HG02840 (cell line): ENCODE measurements at regions not wholly inside any gene's neighbourhood (a gene's known extent, or its start where the extent isn't known, plus 50 kb on each side); places are given as distances from the start of the nearest gene placed in this dataset.

ENCODE experiments used
- ATAC-seq: cut with Tn5 transposase; IDR thresholded peaks from one replicate; pipeline ENCODE4 v1.9.1; 2021; ENCODE audit warnings: mild to moderate bottlenecking, moderate library complexity, moderate number of reproducible peaks; ENCODE audit not compliant: unreplicated experiment, low FRiP score

DNA sequence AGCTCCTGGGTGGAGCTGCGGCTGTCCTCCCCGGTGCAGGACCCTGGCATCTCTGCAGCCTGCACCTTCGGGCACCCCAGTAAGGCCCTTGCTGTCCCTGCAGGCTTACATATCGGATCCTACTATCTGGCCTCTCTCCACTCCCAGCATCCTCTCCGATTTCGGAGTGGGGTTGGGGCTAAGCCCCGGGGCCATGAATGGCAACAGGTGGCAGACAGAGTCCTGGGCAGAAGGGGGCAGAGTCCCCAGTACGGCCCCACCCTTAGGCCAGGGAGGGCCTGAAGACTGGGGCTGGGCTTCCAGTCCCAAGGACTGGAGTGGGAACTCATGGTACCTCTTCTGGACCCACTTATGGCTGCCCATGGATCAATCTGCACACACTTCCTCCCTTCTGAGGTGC is 180.4 kb upstream of the MC4R start:
- ATAC-seq, result no peak

DNA sequence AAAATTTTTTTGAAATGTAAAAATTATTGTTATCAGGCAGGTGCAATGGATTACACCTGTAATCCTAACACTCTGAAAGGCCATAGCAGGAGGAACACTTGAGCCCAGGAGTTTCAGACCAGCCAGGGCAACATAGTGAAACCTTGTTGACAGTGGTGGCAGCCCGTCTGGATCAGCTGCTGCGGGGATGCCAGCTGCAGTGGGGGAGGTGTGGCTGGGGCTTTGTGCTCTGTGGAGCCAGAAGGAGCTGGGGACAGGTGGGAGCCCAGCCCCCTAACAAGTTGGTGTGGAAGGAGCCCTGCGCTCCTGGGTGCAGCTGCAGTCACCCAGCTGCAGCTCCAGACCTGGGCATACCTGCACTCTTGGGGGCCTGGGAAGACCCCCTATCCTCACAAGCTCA is 182.4 kb upstream of the MC4R start:
- no peak for ATAC-seq

DNA sequence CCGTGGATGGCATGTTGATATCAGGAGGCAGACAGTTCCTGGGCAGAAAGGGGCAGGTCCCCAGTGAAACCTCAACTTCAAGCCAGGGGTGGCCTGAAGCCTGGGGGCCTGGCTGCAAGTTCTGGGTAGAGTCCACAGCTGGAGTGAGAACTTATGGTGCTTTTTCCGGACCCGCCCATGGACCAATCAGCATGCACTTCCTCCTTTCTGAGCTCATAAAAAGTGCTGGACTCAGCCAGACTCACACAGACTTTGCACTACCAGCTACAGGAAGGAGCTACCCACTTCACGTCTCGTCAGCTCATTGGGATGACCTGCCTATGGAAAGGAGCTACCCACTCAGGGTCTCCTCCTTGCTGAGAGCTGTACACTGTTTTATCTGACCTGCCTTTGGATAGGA is 183.1 kb upstream of the MC4R start:
- no peak for ATAC-seq

DNA sequence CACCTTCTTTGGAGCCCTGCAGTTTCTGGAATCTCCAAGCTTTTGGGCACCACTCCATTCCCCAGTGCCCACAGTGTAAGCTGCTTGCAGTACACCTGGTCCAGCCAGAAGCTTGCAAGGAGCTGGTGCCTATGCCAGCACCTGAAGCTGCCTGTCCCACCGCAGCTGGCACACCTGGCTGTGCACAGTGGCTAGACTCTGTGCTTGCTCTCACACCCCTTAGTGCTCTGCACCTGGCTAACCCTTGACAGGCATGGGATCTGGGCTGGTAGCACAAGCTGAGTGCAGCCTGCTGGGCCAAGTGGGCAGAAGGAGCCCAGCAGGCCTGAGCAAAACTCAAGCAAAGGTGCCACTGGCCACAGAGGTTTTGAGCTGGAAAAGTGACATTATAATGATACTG is 183.8 kb upstream of the MC4R start:
- no peak for ATAC-seq

DNA sequence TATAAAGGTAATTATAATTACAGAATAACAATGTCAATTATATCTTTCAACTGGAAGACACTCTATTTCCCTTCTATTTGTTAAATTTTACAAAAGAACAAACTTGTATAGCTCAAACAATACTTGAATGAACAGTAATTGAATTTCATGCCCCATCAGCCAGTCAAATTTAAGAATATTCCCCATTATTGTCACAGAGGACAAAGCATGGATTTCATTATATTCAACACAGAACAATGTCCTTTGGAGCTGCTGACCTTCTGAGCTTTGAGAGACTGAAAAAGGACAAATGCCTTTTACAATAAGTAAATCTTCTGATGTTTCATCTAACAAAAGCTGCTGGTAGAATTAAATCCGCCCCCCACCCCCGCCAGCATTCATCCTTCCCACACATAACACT is 187.5 kb upstream of the MC4R start:
- ATAC-seq, result no peak

DNA sequence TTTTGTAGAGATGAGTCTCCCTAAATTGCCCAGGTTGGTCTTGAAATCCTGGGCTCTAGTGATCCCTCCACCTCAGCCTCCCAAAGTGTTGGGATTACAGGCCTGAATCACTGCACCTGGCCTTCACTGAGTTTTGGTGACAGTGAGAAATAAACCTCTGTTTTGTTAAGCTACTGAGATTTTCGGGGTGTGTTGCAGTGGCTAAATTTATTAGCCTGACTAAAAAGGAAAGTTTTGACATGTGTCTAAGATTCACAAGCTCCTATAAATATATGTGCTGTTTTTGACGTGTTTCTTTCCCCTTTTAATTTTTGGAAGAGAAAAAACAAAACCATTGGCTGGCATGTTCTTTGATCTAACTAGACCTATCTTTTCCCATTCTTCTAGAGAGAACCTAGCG is 190.5 kb upstream of the MC4R start:
- no peak for ATAC-seq

DNA sequence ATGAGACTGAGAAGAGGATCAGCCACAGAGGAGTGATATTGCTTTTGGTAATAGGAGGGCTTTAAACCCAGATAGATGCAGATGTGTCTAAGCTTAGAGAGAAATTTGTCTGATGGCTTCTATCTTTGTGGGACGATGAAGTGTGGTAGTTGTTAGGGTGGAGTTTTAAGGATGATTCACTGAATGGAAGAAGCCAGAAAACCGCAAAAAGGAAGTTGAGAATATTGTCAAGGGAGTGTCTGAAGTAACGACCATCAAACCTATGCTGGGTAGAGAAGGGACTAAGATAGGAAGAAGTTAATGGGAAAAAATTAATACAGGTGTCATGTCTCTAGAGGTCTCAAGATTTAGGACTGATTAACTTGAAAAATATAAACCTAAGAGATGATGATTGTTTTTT is 195.6 kb upstream of the MC4R start:
- no peak for ATAC-seq

DNA sequence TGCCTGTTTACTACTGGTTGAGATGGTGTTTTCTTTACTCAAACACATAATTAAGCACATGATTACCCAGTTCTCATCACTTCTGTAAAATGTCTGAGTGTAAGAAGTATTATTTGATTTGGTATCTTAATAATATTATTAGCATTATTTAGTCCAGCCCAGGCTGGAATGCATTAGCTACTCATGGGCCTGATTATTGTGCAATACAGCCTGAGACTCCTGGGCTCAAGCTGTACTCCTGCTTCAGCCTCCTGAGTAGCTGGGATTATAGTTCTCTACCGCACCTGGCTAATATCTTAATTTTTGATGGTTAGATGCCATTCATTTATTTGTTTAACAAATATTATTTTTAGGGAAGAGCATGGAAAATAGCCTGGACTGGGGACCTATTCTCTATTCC is 197.6 kb upstream of the MC4R start:
- ATAC-seq, result no peak

DNA sequence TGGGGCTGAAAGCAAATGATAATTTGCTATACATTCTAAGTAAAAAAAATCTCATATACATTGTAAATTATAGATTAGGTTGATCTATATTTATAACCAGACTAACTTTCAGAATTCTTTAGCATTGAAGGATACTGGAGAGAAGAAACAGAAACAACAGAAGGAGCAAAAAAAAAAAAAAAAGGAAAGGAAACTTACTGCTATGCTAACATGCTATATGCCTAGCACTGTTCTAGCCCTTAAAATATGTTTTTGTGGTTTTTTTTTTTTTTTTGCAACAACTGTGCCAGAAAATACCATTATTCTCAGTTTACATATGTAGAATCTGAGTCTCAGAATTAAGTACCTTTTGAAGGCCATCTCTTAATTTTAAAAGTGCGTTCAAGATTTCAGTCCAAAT is 204.9 kb upstream of the MC4R start:
- no peak for ATAC-seq

DNA sequence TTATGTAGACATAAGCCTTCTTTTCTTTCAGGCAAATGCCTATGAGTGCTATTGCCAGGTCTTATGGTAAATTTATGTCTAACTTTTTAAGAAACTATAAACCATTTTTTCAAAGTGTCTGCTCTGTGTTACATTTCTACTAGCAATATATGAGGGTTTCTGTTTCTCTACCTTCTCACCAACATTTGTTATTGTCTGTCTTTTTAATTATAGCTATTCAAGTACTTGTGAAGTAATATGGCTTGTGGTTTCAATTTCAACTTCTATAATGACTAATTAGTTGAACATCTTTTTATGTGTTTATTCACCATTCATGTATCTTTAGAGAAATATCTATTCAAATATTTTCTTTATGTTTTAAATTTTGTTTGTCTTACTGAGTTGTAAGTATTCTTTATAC is 213.1 kb upstream of the MC4R start:
- ATAC-seq, result no peak

DNA sequence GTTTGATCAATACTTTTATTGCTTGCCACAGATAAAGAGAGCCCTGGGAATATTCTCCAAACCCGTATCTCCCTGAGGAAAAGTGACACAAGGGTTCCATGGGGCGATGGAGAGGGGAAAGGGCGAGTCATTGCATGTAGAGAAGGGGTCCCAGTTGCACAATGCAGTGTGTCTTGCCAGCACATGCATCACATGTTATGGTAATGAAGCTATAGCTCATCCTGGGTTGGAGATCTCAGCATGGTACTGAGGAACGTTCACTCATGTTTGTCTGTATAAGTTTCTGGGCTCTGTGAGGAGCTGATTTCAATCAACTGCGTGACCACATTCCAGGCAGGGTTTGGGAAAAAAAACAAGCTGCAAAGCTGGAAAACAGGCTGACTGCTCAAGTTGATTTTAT is 220.7 kb upstream of the MC4R start:
- no peak for ATAC-seq

DNA sequence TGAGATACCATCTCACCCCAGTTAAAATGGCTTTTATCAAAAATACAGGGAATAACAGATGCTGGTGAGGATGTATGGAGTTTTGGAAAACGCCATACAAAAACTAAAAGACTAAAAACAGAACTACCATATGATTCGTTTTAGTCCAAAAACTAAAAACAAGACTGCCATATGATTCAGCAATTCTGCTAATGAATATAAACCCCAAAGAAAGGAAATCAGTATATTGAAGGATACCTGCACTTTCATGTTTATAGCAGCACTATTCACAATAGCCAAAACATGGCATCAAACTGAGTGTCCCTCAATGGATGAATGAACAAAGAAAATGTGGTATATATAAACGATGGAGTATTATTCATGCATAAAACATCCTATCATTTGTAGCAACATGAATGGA is 224.4 kb upstream of the MC4R start:
- peak; percentile 49 for ATAC-seq

DNA sequence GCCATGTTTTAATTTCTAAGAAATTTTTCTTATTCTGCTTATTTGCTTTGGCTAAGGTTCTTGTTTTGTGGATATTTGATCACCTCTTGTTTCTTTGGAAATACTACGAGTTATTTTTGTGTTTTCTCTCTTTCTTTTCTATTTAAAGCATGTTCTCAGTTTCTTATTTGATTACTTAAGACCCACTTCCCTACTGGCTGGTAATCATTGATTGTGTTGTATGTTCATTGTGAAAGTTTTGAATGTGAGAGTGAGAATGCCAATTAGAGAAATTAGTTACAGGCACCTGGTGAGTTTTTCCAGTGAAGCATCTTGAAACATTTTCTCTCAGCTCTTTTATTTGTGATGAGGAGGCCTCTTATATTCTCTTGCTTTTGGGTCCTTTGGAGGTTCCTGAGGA is 226.7 kb upstream of the MC4R start:
- peak; percentile 86 for ATAC-seq

DNA sequence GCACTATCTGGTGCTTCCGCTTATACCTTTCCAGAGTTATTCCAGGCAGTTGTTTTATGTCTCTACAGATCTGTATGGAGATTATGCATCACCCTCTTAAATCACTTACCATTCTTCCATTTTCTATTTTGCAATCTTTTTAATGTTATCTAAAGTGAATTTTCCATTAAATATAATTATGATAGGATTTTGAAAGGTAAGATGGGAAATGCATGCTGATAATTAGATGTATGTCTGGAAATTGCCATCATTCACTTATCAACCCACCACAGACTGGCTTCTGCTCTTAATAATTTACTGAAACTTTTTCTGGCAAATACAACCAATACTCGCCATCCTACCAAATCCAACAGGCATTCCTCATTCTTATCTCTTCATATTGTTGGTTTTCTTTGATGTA is 227.4 kb upstream of the MC4R start:
- no peak for ATAC-seq

DNA sequence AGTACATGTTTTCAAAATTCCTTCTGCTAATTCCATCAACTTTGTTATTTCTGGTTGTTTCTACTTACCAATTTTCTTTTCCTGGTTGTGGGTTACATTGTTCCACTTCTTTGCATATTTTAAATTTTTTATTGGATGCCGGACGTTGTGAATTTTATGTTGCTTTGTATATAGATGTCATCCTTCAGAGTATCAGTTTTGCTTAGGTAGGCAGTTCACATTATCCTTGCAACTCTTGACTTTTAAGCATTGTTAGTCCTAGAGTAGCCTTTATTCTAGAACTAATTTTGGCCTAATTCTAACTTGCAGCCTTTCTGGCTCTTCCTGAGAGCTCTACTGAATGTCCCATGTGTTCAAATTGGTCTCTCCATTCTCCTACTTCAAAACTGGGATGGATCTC is 228.7 kb upstream of the MC4R start:
- no peak for ATAC-seq

DNA sequence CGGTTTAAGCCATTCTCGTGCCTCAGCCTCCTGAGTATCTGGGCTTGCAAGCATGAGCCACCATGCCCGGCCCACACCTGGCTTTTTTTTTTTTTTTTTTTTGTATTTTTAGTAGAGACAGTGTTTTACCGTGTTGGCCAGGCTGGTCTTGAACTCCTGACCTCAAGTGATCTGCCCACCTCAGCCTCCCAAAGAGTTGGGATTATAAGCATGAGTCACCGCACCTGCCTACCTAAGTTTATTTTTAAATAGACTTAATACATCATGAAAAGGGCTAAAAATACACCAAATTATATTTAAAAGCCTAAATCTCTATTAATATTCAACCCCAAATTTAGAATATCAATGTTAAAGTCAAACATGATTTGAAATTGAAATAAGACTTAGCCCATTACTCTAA is 250.8 kb upstream of the MC4R start:
- ATAC-seq, result no peak

DNA sequence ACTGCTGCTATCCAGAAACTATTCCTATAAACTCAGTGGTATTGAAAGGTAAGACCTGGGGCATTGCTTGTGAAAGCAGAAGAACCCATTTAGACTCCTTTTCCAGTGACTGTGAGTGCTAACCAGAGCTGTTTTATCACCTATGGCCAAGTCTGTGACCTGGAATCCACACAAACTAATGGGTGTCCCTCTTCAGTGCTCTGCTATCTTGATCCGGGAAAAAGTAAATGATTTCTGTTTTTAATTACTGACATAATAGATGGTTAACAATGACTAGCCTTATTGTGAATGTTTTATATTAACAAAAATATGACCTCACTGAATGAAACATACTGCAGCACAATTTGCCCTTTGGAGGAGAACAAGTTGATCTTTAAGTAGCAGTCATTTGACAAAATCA is 251.6 kb upstream of the MC4R start:
- ATAC-seq, result no peak

DNA sequence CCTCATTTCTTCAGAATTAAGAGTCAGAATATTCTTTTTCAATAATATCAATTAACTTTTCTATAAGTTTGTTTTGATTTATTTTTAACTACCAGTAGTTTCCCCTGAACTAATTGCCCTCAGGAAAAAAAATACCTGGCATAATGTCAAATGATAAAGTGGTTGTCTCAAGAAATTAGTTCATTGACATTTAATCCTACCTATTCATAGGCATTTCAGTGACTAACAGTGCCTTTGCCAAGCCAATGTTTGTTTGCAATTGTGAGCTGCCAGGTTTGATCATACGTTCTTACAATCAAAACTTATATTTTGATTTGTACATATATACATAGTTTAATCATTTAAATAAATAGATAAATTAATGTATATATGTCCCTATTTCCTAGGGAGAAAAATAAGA is 267.3 kb upstream of the MC4R start:
- ATAC-seq, result no peak

DNA sequence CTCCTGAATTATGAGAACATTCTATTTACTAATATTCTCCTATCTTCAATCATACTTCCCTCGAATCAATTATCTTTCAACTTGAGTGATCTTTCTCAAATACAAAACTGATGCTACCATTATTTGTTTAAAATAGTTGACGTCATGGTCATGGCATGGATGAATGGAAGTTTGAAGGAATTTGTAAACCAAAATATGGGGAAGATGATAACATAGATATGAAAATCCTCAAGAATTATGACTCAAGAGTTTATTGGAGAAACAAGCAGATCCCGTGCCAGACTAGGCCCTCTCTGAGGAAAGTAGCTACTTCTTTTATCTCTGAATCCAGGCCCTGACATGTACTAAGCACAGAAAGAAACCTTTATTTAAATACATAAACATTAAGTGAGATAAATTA is 270.4 kb upstream of the MC4R start:
- no peak for ATAC-seq

DNA sequence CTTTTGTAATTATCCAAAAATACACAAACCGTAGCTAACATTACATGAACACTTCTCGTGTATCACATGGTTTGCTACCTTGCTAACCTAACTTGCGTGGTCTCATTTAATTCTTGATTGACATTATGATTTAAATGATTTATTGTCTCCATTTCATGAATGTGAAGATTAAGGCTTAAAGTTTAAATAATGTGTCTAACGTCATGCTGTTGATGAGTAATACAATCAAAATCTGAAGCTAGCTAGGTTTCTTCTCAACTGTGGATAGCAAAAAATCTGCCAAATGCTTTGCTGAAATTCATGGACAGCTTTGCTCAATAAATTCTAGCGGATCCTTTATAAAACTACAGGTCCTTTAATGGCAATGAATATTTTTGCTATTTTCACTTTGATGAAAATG is 274.1 kb upstream of the MC4R start:
- ATAC-seq, result no peak

DNA sequence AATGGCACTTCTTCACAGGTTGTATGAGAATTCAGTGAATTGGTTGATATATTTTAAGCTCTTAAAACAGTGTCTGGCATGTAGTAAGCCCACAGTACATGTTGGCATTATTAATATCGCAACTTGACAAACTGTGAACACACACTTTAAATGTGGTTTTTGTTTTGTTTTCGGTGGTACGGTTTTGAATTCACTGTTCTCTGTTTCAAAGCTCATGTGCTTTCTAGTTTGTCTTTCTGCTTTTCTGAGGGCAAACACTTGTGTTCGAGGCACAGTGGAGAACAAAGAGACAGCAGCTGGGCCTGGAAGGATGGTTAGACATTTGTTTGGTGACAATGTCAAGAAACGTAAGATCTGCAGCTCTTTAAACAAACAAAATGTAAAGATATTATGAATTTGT is 276.5 kb upstream of the MC4R start:
- peak; percentile 74 for ATAC-seq

DNA sequence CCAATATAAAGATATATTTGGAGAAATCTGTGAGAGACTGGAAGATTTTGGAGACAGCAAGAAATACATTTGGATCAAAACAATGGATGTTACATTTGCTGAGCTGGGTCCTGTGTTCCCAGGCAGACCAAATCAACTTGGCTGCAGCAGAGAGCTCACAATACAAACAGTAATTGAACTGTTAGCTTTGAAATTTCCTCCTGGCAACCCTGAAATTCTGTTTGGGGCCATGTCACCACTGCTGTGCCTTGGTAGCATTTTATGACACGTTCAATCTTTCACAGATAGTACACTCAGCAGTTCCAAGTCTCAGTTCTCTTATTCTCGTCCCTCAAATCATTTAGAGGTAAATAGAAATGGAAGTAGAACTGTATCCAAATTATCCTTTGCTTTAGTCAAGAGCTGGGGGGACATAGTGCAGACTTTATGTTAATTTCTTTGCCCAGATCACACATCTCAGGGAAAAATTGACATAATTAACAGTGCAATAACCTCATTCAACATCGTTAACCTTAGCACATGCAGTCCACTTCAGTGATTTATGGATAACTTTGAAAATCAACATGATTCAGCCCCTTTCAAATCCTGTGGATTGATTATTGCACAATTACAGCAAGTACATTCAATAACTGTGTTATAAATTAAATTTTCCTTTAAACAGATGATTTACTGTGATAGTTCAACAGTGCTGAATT is 277.4 kb upstream of the MC4R start:
- ATAC-seq, result no peak

DNA sequence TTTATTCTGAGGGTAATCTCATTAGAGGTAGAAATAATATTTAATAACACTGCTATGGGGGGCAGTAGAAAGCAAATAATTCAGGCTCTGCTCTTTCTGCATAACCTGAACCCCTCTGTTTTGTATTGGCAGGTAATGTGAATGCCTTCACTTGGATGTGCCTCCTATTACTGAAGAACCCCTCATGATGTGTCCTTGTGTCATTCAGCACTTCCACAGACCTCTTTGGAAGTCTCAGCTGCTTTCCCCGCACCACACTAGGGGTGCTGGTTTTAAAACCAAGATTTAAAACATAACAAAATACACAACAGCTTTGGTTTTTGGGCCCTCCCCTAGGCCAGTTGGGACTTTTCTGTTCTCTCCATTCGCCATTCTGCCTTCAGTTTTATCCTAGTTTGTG is 281.7 kb upstream of the MC4R start:
- no peak for ATAC-seq
